Pancreas (tissue), 10 donors: ENCODE measurements at regions not wholly inside any gene's neighbourhood (a gene's known extent, or its start where the extent isn't known, plus 50 kb on each side); places are given as distances from the start of the nearest gene placed in this dataset.
A peak's percentile ranks its signal among the peaks of the same experiment; 100 is the strongest.

Experiments used
- ATAC-seq, 4 donors: fragments of 200-7000 bp; cut with Tn5 transposase; one replicate each; pipeline versions ENCODE4 v1.8.0 to v1.9.1; 2020; ENCODE audit warnings: mild to moderate bottlenecking in 4 of 4, moderate library complexity in 4 of 4
- DNase-seq, 6 donors: peaks; one replicate each; pipeline ENCODE4 v3.0.0-alpha.2; 2020
- FAIRE-seq: peaks from 2 replicates; lab custom pipeline; 2012; peaks lifted over from hg19 to GRCh38; lab: Jason Lieb, UNC
- H3K27ac ChIP-seq, 4 donors: fragments of 200-600 bp; sonication (generic); 1 replicate in 3 of 4; 2 replicates in 1 of 4; pipeline versions ENCODE4 v1.5.0 to v1.8.0; 2020
- H3K27me3 ChIP-seq, 4 donors: fragments of 200-600 bp; one replicate each; pipeline ENCODE4 v1.8.0; 2021
- H3K36me3 ChIP-seq, 3 donors: fragments of 200-600 bp; sonication (generic) in 1 of 3; one replicate each; pipeline versions ENCODE4 v1.5.0 to v1.8.0; 2020 to 2021
- H3K4me1 ChIP-seq, 3 donors: fragments of 200-600 bp; one replicate each; pipeline ENCODE4 v1.8.0; 2021
- H3K4me3 ChIP-seq, 4 donors: fragments of 200-600 bp; sonication (generic) in 2 of 4; one replicate each; pipeline versions ENCODE4 v1.5.0 to v1.8.0; 2020 to 2021
- H3K9me3 ChIP-seq, 4 donors: fragments of 200-600 bp; one replicate each; pipeline ENCODE4 v1.8.0; 2021
- WGBS, 2 donors: extraction: QIAGEN DNeasy Blood & Tissue Kit; methylation state at CpG; one replicate each; pipeline ENCODE4 v1.1.7; 2013; 5-methylcytosine and 5-hydroxymethylcytosine counted together
- intact Hi-C, 3 donors: fragments of 100-400 bp; cut with DNase I; formaldehyde crosslinking; loops; one replicate each; pipeline versions ENCODE4 v1.11.1 to v1.14.2; 2022
- TF ChIP-seq, protein P1 (sequence below), 4 donors: fragments of 200-600 bp; sonication (generic) in 3 of 4; IDR thresholded peaks; one replicate each; pipeline versions ENCODE4 v1.5.0 to v1.8.0; 2021; ENCODE audit warnings: antibody characterized with exemption in 4 of 4
- donor health status: healthy with polysubstance abuse.
- donor health status: DM: no; HTN: no; CAD: no; lungs with moderate emphysema.
- donor health status: DM: no; HTN: no; CAD: no.
- donor health status: control.
- donor health status: control.
- donor health status: Bipolar disorder and iron deficiency.
- donor health status: DM: yes; HTN: yes; CAD: no.
- donor health status: DM: no; HTN: no; CAD: no.
- donor health status: DM: no; HTN: no; CAD: no.
- donor health status: DM: yes; HTN: yes; CAD: no.

GRCh38 chr6:112571488-112572270 lies 224.5 kb downstream of the RFPL4B start:
- 34 to 37% methylated on average over 5 of the region's 5 CpGs for WGBS, 2 donors
- peak in 2 of 4 donors; percentile 20 to 21 for ATAC-seq
- TF ChIP-seq, protein P1, sequence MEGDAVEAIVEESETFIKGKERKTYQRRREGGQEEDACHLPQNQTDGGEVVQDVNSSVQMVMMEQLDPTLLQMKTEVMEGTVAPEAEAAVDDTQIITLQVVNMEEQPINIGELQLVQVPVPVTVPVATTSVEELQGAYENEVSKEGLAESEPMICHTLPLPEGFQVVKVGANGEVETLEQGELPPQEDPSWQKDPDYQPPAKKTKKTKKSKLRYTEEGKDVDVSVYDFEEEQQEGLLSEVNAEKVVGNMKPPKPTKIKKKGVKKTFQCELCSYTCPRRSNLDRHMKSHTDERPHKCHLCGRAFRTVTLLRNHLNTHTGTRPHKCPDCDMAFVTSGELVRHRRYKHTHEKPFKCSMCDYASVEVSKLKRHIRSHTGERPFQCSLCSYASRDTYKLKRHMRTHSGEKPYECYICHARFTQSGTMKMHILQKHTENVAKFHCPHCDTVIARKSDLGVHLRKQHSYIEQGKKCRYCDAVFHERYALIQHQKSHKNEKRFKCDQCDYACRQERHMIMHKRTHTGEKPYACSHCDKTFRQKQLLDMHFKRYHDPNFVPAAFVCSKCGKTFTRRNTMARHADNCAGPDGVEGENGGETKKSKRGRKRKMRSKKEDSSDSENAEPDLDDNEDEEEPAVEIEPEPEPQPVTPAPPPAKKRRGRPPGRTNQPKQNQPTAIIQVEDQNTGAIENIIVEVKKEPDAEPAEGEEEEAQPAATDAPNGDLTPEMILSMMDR (IDR thresholded peaks at IDR 0.05) = no peak
- intact Hi-C loops = no loop called here
- no peak for DNase-seq
- H3K4me1 ChIP-seq = peaks cover 0 to 6% (median 0%) of the 10 kb centered on the region in 3 donors
- no peak overlapping the region for H3K4me3 ChIP-seq
- H3K27ac ChIP-seq = no peak overlapping the region
- no peak for FAIRE-seq
- no peaks in the 10 kb centered on the region for H3K36me3 ChIP-seq
- no peaks in the 10 kb centered on the region for H3K27me3 ChIP-seq
- H3K9me3 ChIP-seq = no peaks in the 10 kb centered on the region

DNA sequence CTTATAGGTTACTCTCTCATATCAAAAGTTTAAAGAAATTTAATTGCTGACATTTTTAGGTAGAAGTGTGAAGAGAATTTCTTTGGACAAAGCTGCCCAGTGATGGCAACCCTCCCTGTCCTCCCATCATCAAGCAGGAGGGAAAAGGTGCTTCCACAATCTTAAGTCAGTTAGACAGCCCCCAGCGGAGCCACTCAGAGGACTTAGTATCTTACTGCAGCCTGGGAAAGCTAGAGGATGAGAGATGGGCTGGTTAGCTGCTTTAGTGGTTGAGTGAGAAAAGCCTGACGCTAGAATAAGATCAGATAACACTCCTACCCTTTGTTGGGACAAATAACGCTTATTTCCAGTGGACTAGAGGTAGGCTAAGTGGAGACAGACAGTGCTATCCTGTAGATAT lies 227.1 kb downstream of the RFPL4B start:
- no peaks in the 10 kb centered on the region for H3K9me3 ChIP-seq
- WGBS, 2 donors = 78 to 79% methylated on average over 3 of the region's 3 CpGs
- DNase-seq = no peak
- H3K4me1 ChIP-seq = peaks cover 0 to 6% (median 0%) of the 10 kb centered on the region in 3 donors
- TF ChIP-seq, protein P1 (IDR thresholded peaks at IDR 0.05) = no peak
- H3K36me3 ChIP-seq = no peaks in the 10 kb centered on the region
- intact Hi-C loops = no loop called here
- no peak overlapping the region for H3K27ac ChIP-seq
- no peak overlapping the region for H3K4me3 ChIP-seq
- ATAC-seq = no peak
- no peaks in the 10 kb centered on the region for H3K27me3 ChIP-seq
- FAIRE-seq = no peak

DNA sequence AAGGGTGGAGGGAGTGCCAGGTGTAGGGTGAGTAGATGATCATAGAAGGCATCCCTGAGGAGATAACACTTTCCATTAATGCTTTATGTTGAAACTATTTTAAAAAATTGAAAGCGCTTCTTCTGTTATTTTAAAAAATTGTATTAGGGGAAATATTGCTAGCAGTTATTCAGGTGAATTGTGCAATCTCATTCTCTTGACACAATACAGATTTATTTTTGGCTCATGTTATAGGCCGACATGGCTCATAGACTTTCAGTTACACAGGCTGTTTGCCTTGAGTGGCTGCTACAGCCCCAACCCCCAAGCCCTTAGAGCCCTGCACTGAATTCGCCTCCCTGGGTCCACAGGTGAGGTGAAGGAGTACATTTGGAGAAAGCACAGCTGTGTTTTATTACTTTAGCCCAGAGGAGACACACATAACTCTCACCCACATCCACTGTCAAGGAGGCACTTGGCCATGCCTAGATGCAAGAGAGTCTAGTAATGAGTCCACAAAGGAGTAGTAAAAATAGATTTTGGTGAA lies 228.2 kb downstream of the RFPL4B start:
- TF ChIP-seq, protein P1 (IDR thresholded peaks at IDR 0.05) = no peak
- FAIRE-seq = no peak
- 83 to 89% methylated on average over 3 of the region's 3 CpGs for WGBS, 2 donors

DNA sequence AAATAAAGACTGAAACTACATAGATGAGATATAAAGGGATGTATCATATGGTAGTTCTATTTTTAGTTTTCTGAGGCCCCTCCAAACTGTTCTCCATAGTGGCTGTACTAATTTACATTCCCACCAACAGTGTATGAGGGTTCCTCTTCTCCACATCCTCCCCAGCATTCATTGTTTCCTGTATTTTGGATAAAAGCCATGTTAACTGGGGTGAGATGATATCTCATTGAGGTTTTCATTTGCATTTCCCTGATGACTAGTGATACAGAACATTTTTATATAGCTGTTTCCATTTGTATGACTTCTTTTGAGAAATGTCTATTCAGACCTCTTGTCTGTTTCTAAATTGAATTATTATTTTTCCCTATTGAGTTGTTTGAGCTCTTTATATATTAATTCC lies 229.3 kb downstream of the RFPL4B start:
- intact Hi-C loops = no loop called here
- no peaks in the 10 kb centered on the region for H3K9me3 ChIP-seq
- DNase-seq (no peak), FAIRE-seq (no peak), ATAC-seq (no peak)
- H3K36me3 ChIP-seq = no peaks in the 10 kb centered on the region
- H3K4me1 ChIP-seq = peaks cover 0 to 6% (median 0%) of the 10 kb centered on the region in 3 donors
- no peaks in the 10 kb centered on the region for H3K27me3 ChIP-seq
- TF ChIP-seq, protein P1 (IDR thresholded peaks at IDR 0.05) = no peak
- H3K27ac ChIP-seq = no peak overlapping the region
- no peak overlapping the region for H3K4me3 ChIP-seq

More for the DNA sequence above, 228.2 kb downstream of the RFPL4B start:
- ATAC-seq (no peak), DNase-seq (no peak)
- Histone ChIP-seq H3K27me3 (no peaks in the 10 kb centered on the region), H3K4me3 (no peak overlapping the region), H3K4me1 (peaks cover 0 to 6% (median 0%) of the 10 kb centered on the region in 3 donors), H3K9me3 (no peaks in the 10 kb centered on the region), H3K36me3 (no peaks in the 10 kb centered on the region), H3K27ac (no peak overlapping the region)
- intact Hi-C loops = no loop called here

DNA sequence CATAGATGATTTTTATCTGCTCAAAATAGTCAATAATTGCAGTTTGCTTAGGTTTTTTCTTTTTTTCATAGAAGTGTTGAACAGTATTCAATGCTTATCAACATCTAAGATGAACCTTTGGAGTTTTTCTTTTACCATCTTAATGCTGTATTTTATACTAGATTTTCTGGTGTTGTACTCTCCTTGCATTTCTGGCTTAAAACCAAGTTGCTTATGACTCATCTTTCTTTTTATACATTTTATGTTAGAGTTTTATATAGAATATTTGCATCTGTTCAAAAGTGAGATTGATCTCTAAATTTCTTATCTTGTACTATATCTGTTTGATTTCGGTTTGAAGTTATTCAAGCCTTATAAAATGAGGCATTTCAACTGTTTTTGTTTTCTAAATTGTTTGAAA lies 232.5 kb downstream of the RFPL4B start:
- no peak overlapping the region for H3K27ac ChIP-seq
- FAIRE-seq (no peak), DNase-seq (no peak), ATAC-seq (no peak)
- no peaks in the 10 kb centered on the region for H3K4me1 ChIP-seq
- 73 to 87% methylated on average over 1 of the region's 1 CpG for WGBS, 2 donors
- TF ChIP-seq, protein P1 (IDR thresholded peaks at IDR 0.05) = no peak
- no peaks in the 10 kb centered on the region for H3K9me3 ChIP-seq
- no peaks in the 10 kb centered on the region for H3K27me3 ChIP-seq
- H3K4me3 ChIP-seq = no peak overlapping the region
- intact Hi-C loops = no loop called here
- no peaks in the 10 kb centered on the region for H3K36me3 ChIP-seq
